Fibroblast of skin of scalp (primary cell): ENCODE measurements at regions not wholly inside any gene's neighbourhood (a gene's known extent, or its start where the extent isn't known, plus 50 kb on each side); places are given as distances from the start of the nearest gene placed in this dataset.
A peak's percentile ranks its signal among the peaks of the same experiment; 100 is the strongest.

Experiments used
- DNase-seq: peaks from one replicate; pipeline ENCODE4 v3.0.0-alpha.2; 2013

DNA sequence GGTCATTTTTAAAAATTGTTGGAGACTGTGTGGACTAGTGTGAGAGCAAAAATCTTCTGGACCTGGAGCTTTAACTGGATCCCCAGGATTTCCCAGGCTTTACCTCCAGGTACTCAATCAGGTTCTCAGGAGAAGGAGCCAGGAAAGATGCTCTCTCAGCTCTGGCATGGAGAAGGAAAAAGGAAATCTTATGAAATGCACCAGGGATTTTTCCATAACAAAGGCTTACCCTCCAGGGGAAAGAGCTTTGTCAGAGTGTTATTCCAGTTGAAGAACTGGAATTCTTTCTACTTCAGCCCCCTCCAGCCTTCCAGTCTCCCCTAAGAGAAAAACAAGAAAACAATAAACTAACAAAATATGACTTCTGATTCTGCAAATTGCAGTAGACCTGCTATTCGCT, 436.7 kb upstream of the ANKRD30A start:
- no peak for DNase-seq

DNA sequence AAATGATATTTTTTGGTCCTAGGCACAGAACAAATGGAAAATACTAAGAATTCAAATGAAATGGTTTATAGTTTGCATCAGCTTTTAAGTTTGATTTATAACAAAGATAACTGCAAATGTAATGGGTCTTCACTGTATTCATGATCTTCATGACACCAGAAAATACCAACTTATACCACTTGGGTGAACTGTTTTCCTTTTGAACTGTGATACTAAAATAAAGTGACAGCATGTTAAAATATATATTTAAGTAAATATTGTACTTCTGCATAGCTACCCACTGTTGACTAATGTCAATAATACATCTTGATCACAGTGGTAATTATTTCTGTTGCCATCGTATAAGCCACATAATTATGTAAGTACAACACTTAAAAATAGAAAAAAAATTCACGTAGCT, 442.0 kb upstream of the ANKRD30A start:
- DNase-seq: no peak

DNA sequence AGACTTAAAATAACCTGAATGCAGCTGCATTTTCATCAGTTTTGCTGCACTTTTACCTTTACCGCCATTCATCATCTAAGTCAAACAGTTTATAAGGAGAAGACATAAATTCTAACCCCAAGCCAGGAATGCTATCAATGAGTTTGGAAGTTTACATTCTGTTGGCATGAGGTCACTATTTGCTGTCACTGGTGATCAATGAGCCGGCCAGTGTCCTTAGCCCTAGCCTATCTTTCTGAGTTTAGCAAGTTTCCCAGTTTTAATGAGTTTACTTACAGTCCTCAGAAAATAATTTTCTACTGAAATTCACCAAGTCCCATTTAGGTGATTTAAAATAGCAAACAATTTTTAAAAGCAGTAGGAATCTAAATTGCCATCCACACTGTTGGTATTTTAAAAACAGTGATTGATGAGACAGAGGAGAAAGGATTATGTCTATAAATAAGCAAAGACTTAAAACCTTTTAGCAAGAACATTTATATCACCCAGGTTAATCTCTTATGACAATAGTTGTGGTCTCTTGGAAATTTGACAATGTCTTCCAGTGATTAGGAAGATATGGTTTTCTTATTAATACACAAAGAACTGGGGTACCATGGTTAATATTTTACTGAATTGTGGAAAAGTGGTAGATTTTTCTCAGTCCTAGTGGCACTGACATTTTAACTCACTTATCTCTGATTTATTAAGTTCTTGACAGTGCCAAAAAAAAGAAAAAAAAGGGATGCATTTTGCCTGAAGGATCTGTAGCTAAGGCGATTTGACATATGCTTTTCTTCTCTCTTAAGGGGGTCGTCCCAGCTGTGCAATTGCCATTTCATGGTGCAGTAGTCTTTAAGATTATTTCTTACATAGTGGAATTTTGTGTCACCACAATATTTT, 443.4 kb upstream of the ANKRD30A start:
- DNase-seq: no peak

DNA sequence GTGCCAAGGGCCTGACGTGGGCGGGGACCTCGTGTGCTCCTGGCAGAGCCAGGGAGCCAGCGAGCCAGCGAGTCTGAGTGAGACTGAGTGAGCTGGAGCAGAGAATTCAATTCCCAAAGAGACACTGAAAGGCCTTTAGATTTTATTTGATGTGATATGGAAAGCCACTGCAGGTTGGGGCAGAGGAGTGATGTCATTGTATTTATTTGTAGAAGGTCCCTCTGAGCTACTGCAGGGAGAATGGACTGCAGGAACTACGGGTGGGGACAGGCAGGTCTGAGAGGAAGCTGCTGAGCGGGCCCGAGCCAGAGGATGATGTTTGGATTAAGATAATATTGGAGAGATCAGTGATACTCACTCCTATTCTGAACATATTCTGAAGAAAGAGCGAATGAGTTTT, 445.8 kb upstream of the ANKRD30A start:
- DNase-seq: no peak

DNA sequence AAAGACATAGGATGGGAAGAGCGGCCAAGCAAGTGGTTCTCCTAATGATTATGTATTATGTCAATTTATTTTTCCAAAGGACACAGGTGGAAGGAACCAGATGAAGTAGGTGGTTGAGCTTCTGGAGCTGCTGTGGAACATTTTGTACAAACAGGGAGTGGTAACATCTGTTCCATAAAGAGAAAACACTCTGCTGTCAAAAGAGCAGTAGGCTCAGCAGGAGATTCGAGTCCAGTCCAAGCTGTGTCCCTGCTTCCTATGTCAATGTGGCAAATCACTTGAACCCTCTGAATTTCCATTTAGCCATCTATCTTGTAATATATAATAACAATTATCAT, 448.0 kb upstream of the ANKRD30A start:
- no peak for DNase-seq

DNA sequence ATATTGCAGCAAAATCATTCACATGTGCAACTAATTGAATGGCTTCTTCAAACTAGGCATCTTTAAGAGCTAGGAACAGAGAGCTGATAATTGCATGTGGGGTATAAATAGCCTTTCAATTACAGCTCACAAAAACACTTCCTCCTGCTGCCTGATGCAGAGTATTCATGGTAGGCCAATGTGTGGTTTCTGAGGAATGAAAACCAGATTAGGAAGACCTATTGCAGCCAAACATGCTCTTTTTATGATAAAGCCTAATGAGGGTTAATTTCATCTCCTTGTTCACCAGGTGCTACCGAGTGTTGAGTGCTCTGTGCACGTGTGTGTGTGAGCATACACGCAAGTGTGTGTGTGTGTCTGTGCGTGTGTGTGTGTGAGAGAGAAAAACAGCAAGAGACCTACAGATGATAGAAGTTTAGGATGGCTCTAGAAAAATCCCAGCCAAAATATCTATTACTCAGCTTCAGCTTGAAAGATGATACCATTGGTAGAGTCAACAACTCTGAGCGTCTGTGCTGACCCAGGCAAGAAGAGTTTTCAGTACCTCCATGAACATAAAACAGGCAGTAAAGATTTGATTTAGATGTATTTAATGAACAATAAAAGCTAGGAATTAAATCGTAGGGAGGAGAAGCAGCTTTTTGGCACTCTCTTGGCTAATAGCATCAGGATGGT, 448.5 kb upstream of the ANKRD30A start:
- DNase-seq: peak; percentile 44

DNA sequence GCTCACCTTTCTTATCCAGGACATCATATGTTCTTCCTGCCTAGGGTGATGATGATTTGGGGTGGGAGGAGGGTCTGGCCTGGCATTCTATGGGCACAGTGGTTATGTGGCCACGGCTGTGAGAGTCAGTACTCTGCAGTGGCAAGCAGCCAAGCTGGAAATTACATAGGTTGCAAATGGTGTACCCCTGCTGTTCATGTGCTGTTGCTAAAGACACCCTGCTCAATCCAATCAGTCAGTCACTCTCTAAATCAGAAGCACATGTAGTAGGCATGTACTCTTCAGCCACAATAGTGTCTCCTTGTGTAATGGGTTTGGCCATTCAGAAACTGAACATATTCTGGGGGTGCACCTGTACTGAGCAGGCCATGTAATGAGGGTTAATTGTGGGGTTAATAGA, 449.1 kb upstream of the ANKRD30A start:
- DNase-seq: peak; percentile 41

DNA sequence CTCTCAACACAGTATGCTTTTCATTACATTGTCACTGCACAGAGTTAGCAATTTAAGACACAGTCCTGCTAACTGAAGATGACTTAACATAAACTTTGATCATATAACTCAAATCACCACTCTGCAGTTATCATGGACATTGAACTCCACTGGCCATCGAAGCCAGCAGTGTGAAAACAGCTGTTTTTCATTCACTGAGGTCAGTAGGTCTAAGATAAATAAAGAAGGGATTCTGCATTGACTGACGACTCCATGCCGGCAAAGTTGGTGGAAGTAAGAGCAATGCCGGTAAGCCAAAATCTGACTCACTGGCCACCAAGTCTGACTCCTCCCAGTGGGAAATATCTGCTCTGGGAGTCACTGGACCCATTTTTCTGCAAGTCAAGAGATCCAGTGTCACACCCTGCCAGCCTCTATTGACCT, 449.9 kb upstream of the ANKRD30A start:
- peak; percentile 74 for DNase-seq

DNA sequence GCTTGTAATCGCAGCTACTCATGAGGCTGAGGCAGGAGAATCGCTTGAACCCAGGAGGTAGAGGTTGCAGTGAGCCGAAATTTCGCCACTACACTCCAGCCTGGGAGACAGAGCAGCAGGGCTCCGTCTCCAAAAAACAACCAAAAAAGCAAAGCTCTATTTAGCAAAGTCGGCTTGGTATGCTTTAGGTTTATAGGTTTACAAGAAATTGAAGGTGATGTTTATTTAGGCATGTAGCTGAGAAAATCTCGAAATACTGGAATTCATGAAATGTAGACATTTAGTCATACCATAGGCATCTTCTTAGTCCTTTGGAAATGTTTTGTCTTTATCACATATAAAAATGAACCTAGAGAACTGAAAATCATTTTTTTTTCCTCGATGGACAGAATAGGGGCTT, 453.8 kb upstream of the ANKRD30A start:
- DNase-seq: peak; percentile 66

DNA sequence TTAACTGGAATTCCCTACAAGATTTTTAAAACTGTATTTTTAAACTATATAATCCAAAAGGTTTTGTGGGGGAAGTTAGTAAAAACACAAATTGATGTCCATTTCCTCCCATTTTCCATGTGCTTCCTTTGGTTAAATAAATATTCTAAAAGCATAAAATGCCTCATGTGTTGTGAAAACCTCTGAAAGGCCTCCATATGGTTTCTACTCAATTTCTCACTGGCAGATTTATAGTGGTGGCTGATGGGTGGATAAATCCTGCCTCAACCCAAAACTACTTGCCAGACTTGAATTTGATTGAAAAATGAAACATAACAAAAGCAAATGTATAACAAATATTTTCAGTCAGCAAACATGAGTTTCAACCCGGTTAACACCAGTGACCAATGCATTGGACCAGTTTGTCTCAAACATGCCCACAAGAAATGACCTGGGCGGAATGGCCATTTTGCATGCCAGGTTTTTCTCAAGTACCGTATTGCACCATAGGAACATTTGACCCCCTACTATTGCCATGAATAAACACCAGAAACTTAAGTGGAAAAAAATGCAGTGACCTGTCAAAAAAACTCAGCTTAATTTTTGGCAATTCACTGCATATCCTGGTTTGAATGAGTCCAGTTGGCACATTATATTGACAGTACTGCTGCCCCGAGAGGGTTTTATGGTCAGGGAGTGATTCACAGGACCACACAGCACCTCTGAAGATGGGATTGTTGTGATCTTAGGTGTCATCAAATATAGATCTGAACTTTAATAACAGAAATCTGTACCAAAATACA, 454.6 kb upstream of the ANKRD30A start:
- DNase-seq: peak; percentile 18

DNA sequence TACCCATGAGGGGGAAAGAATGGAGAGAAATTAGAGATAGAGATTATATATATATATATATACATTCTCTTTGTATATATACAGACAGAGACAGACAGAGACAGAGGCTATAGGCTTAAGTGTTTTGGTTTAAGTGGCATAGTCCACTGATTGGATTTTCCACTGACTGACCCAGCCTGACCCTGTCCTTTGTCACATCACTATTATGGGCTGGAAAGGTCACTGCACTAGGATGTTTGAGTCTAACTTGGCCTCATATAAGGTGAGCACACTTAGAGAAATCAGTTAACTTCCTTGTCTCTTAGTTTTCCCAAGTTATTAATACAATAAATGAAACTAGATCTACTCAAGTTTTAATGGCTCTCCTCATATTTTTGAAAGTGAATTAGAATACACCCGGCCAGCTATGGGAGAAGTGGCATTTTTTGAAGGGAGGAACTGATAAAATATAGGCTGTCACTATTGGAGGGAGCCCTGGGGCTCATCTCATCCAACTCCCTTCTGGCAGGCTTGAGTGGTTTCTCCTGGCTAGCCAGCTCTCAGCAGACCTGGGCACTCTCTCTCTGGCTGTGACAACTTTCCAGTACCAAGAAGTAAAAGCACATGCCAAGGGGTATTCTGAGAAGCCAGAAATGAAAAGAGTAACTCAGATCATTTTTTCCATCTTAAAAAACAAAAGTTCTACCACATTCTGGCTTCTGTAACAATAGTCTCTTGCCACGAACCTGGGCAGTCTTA, 455.6 kb upstream of the ANKRD30A start:
- DNase-seq: no peak

DNA sequence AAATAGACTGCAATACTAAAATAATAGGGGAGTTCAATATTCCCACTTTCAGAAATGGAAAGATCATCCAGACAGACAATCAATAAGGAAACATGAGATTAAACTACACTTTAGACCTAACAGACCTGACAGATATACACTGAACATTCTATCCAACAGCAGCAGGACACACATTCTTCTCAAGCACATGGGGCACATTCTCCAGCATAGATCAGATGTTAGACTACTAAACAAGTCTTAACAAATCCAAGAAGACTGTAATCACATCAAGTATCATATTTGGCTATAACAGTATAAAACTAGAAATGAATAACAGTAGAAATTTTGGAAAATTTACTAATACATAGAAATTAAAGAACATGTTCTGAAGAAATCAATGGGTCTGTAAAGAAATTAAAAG, 458.9 kb upstream of the ANKRD30A start:
- DNase-seq: no peak

DNA sequence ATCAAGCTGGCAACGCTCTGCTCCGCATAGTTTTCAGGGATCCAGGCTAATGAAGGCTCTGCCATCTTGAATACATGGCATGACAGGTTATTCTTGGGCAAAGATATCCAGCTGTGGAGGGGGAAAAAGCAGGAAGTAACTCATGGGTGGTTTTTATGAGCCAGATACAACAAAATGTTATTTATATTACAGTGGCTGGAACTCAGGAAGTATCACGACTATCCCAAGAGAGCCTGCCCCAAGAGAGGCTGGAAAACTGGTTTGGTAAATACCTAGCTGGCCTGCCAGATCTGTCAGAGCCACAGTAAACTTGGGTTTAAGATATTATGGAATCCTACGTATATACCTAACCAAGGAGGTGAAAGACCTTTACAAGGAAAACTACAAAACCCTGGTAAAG, 462.8 kb upstream of the ANKRD30A start:
- DNase-seq: no peak

DNA sequence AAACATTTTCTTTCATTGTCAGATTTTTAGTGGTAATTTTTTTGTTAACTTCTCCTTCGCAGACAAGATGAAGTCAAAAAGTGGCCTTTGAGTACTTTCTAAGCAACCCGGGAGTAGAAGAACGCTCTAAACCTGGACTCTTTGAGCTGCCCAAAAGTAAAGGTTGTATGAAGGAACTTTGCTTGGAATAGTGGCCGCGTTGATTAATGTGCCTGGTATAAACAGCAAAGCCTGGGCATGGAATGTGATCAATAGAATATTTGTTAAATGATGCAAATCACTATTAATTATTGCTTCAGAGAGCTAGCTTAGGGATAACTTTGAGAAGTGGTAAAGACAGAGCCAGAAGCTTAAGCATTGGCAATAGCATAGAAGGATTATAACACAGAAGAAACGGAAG, 475.1 kb upstream of the ANKRD30A start:
- DNase-seq: no peak

DNA sequence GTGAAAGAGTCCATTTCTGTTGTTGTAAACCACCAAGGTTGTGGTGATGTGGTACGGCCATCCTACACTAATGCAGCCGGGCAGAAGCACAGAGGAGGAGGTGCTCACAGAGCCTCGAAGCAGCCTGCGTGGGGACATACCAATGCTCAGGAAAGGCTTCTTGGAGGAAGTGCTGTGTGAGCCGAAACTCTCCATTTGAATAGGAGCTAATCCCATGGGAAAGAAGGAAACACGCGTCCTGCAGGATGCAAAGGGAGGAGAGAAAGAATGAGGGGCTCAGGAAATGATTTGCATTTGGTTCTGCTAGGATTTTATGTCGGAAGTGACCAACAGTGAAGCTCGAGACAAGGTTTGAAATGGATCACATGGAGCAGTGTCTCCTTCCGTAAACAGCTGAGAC, 477.9 kb upstream of the ANKRD30A start:
- no peak for DNase-seq

DNA sequence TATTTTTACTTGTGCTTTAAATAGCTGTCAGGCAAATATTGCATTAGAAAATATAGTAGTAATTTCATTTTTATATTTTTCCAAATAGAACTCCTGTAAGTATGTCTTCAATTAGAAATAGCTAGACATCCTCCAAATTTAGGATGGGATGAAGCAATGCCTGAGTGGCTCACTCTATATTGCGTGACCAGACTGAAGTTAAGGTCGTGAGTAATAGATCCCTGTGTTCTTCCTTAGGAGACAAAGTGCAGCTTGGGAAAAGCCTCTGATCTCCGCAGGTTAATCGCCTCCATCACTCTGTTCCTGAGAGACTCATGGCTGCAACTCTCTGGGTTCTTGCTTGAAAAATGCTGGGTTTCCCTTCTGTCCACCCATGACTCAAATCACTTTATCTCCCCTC, 484.8 kb upstream of the ANKRD30A start:
- no peak for DNase-seq

DNA sequence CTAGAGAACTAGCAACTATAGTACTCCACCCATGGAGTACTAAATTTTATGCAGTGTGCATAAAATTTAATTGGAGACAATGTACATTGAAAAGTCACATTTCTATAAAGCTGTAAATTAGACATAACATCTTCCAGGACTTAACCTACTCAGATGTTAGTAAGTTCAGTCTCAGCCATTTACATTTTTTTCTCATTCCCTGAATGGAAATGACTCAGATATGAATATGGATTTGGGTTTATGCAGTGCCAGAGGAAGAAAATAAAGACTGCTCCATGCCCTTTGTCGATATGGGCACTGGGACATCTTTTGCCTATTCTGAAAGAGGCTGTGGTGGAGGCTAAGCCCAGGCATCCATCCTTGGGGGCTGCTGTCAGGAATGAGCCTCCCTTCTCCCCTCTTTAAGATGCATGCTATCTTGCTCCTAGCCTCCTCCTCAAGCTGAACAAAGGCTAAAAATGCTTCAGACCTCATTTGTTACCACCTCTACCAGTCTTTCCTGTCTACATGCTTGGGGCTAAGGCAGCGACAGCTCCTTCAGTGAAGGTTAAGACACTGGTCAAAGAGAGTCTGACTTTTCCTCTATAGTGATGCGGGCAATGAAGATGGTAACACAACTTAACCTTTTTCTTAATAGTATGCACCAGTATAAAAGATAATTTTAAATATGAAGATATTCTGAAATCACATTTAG, 486.8 kb upstream of the ANKRD30A start:
- DNase-seq: no peak

DNA sequence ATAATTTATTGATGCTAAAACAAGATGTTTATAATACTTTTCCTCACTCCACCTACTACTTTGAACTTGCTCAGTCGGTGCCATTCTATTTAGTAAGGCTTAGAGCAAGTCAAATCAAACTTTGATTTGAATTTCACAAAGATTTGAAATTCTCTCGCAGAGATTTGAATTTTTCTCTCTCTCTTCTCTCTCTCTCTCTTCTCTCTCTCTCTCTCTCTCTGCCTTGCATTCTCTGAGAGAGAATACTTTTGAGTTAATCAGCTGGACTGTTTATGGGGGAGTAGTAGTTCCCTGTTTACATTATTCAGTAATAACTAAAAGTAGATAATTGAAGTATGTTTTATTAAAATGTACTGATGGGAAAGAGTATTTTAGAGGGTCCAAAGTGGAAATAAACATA, 488.5 kb upstream of the ANKRD30A start:
- DNase-seq: no peak

DNA sequence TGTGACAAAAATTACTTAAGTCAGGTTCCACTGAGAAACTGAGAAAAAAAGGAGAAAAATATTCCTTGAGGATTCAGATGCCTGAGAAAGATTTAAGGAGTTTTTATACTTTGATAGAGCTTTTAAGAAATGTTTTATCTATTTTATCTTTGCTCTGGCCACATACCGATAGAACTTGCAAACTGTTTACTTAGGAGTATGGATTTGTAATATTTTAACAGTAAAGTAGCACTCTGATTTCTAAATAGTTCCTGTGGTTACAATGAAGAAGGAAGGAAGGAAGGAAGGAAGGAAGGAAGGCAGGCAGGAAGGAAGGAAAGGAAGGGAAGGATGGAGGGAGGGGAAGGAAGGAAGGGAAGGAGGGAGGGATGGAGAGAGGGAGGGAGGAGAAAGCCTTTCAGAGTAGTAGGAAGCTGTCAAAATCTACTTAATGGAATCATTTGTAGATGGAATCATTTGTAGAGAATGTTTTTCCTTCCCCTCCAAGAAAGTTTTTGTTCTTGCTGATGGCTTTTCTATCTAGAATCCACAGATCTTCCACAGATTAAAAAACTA, 489.0 kb upstream of the ANKRD30A start:
- DNase-seq: no peak

DNA sequence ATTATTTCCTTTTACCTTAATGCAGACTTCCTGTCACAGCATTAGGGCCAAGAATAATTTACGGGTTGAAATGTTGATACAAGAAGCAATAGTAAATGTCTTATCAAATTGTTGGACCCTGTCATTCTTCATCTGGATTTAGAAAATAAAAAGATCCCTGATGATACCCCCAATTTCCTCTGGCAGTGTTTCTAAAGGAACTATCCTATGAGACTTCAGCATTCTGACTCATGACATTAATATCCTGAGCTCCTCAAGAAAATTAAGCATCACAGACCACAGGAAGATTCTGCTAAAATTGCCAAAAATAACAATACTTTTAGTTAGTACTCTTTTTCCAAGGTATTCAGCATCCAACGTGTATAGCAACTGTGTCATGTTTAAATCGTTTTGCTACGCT, 490.5 kb upstream of the ANKRD30A start:
- DNase-seq: peak; percentile 57

DNA sequence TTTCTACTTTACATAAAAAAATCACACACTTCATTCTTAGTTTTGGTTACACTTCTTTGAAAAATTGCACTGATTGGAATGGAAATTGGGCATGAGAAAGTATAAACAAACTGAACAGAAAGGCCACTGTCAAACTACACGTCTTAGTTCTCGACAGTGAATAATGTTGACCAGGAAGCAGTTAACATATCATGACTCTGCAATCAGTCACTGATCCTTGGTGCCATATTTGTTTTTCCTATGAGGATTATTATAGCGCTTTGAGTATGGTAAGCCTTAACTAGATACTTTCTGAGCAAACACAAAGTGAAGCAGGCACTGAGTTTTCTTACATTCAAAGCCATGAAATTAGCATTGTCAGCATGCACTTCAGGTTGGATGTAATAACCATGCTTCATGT, 495.1 kb upstream of the ANKRD30A start:
- no peak for DNase-seq

DNA sequence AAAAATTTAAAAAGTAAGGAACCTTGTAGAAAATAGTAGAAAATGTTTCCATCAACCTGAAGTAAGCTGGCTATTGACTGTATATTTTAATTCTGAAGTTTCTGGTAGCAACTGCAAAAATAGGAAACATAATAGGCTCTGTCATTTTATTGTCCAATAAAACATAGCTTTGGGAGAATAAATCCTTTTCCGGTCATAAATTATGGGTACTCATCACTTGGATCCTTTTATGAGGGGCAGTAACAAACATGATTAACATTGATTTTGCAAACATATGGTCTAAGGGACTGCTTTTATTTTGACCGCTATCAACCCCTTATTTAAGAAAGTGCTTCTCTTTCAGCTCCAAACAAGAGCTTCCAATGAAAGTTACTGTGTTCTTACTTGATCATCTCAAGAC, 495.9 kb upstream of the ANKRD30A start:
- DNase-seq: no peak
